ENCODE measurements at regions not wholly inside any gene's neighbourhood (a gene's known extent, or its start where the extent isn't known, plus 50 kb on each side); places are given as distances from the start of the nearest gene placed in this dataset.

DNA sequence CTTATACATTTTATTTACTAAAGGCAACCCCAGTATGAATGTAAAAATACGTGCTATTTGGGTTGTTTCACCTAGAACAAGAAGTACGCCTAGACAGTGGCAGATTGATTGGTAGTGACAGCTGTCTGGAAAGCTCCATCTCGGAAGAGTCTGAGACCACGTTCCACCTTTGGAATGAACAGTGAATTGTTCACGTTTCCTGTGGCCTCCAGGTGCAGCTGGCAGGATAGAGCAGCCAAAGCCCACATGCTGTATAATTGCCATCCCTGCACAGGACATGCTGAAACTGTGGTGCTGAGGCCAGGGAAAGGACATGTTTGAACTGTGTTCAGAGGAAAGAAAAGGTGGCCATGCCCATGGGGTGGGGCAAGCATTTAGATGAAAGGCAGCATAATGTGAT, 218.7 kb upstream of the MTNR1B start:
- Histone ChIP-seq H3K4me3 (ENCODE audit: low read depth, low read length) (no peak overlapping the region), H3K27me3 (replicated peaks) (no peaks in the 10 kb centered on the region), H3K27ac (no peak overlapping the region), H3K36me3 (replicated peaks) (no peaks in the 10 kb centered on the region)
- TF ChIP-seq CTCF (IDR thresholded peaks at IDR 0.05; ENCODE audit: low read depth, low read length, missing control alignments) = no peak
- in situ Hi-C loops (cut with HindIII; ENCODE audit: low pct_ligation_motif_present, low sequenced_read_pairs) = no loop called here
- no peak for DNase-seq

DNA sequence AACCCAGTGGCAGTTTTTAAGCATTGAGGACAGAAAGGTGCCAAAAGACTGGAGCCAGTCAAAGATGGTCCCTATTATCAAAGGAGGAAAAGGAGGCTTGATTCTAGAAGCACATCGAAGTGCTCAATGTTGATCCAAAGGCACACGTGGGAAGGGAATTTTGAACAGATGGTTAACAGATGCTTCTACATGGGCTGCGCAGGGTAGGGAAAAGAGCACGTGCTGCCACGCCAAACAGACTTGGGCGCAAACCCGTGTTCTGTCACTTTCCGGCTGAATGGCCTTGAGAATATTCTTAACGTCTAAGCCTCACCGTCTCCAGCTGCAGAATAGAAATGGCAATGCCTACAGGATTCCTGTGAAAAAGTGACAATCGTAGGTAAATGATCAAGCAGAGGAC, 217.9 kb upstream of the MTNR1B start:
- no peak overlapping the region for H3K4me3 ChIP-seq (ENCODE audit: low read depth, low read length)
- in situ Hi-C loops (cut with HindIII; ENCODE audit: low pct_ligation_motif_present, low sequenced_read_pairs) = no loop called here
- H3K36me3 ChIP-seq (replicated peaks) = no peaks in the 10 kb centered on the region
- TF ChIP-seq CTCF (IDR thresholded peaks at IDR 0.05; ENCODE audit: low read depth, low read length, missing control alignments) = no peak
- H3K27me3 ChIP-seq (replicated peaks) = no peaks in the 10 kb centered on the region
- H3K27ac ChIP-seq = no peak overlapping the region
- no peak for DNase-seq

DNA sequence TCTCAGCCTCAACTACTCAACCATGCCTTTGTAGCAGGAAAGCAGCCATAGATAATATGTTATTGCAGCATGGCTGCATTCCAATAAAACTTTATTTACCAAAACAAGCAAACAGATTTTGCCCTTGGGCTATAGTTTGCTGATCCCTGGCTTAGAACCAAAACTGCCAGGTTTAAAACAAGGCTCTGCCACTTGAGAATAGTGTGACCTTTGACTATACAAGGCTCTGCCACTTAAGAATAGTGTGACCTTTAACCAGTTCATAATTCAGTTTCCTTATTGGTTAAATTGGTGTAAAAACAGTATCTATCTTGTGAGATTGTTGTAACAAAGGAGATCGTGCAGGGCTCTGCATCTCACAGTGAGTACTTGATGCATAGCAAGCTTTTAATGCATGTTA, 217.3 kb upstream of the MTNR1B start:
- H3K4me3 ChIP-seq (ENCODE audit: low read depth, low read length) = no peak overlapping the region
- H3K27me3 ChIP-seq (replicated peaks) = no peaks in the 10 kb centered on the region
- no peak for DNase-seq
- H3K27ac ChIP-seq = no peak overlapping the region
- in situ Hi-C loops (cut with HindIII; ENCODE audit: low pct_ligation_motif_present, low sequenced_read_pairs) = no loop called here
- H3K36me3 ChIP-seq (replicated peaks) = no peaks in the 10 kb centered on the region
- no peak for TF ChIP-seq CTCF (IDR thresholded peaks at IDR 0.05; ENCODE audit: low read depth, low read length, missing control alignments)

DNA sequence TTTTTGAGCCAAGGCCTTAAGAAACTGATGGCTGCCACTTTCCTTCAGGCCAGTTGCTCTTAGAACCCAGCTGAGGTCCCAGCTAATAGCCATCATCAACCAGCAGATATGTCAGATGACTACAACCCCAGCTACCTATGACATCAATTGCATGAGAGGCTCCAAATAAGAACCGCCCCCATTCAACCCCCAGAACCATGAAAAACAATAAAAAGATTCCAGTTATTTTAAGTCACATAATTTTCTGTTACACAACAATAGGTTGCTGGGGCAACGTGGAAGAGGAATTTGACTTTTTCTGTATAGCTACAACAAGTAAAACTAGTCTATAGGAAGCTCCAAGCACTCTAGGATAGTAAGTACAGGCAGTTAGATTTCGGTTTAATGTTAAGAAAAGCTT, 216.3 kb upstream of the MTNR1B start:
- Histone ChIP-seq H3K27ac (no peak overlapping the region), H3K4me3 (ENCODE audit: low read depth, low read length) (no peak overlapping the region), H3K36me3 (replicated peaks) (no peaks in the 10 kb centered on the region), H3K27me3 (replicated peaks) (no peaks in the 10 kb centered on the region)
- peak; percentile 20 for DNase-seq
- no peak for TF ChIP-seq CTCF (IDR thresholded peaks at IDR 0.05; ENCODE audit: low read depth, low read length, missing control alignments)
- in situ Hi-C loops (cut with HindIII; ENCODE audit: low pct_ligation_motif_present, low sequenced_read_pairs) = no loop called here

DNA sequence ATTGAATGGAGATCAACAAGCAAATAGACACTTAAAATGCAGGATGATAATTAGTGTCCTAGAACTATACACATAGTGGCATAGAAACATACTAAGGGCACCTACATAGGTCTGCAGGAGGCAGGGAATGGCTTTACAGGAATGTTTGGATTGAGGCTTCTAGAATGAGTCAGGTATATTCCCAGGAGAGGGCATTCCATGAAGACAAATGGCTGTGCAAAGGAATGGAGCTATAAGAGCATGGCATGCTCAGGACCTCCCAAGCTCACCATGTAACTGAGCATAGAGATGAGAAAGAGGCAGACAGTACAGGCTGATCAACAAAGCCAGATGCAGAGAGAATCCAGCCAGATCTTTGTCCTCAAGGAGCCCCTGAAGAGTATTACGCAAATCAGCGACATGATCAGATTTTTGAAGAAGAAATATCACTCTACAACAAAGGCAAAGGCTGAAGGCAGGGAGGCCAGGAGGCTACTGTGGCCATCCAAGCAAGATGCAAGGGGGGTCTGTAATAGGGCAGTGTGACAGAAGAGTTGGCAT, 211.1 kb upstream of the MTNR1B start:
- in situ Hi-C loops (cut with HindIII; ENCODE audit: low pct_ligation_motif_present, low sequenced_read_pairs) = no loop called here
- no peaks in the 10 kb centered on the region for H3K36me3 ChIP-seq (replicated peaks)
- no peak overlapping the region for H3K4me3 ChIP-seq (ENCODE audit: low read depth, low read length)
- no peak for TF ChIP-seq CTCF (IDR thresholded peaks at IDR 0.05; ENCODE audit: low read depth, low read length, missing control alignments)
- H3K27me3 ChIP-seq (replicated peaks) = no peaks in the 10 kb centered on the region
- no peak overlapping the region for H3K27ac ChIP-seq
- no peak for DNase-seq

- in situ Hi-C loops (cut with HindIII; ENCODE audit: low pct_ligation_motif_present, low sequenced_read_pairs) = no loop called here
- Histone ChIP-seq H3K4me3 (ENCODE audit: low read depth, low read length) (no peak overlapping the region), H3K36me3 (replicated peaks) (no peaks in the 10 kb centered on the region), H3K27ac (no peak overlapping the region), H3K27me3 (replicated peaks) (no peaks in the 10 kb centered on the region)
- no peak for DNase-seq
- TF ChIP-seq CTCF (IDR thresholded peaks at IDR 0.05; ENCODE audit: low read depth, low read length, missing control alignments) = no peak
Observed at GRCh38 chr11:92759571-92760214, 209.8 kb upstream of the MTNR1B start.

Measured in brain microvascular endothelial cell (primary cell).